Suprapubic skin (tissue), 4 donors: ENCODE measurements at regions not wholly inside any gene's neighbourhood (a gene's known extent, or its start where the extent isn't known, plus 50 kb on each side); places are given as distances from the start of the nearest gene placed in this dataset.

Experiments used
- DNase-seq, 2 donors: peaks; one replicate each; pipeline ENCODE4 v3.0.0-alpha.2; 2019; ENCODE audit warnings: low spot score in 2 of 2
- H3K27ac ChIP-seq: fragments of 200-600 bp; sonication (generic); one replicate; pipeline ENCODE4 v1.5.1; 2019
- H3K27me3 ChIP-seq: fragments of 200-600 bp; sonication (generic); one replicate; pipeline ENCODE4 v1.5.1; 2019
- H3K36me3 ChIP-seq: fragments of 200-600 bp; sonication (generic); one replicate; pipeline ENCODE4 v1.5.1; 2019
- H3K4me1 ChIP-seq: fragments of 200-600 bp; sonication (generic); one replicate; pipeline ENCODE4 v1.5.1; 2019
- H3K4me3 ChIP-seq: fragments of 200-600 bp; sonication (generic); one replicate; pipeline ENCODE4 v1.5.1; 2019; ENCODE audit warnings: mild to moderate bottlenecking
- H3K9me3 ChIP-seq: fragments of 200-600 bp; sonication (generic); one replicate; pipeline ENCODE4 v1.5.1; 2019
- CTCF ChIP-seq, 2 donors: fragments of 200-600 bp in 1 of 2; fragments of 450-650 bp in 1 of 2; sonication (generic) in 1 of 2; IDR thresholded peaks; one replicate each; pipeline ENCODE4 v1.5.1; 2016 to 2019; ENCODE audit warnings: antibody characterized with exemption in 2 of 2, mild to moderate bottlenecking in 1 of 2, moderate library complexity in 1 of 2
- EP300 ChIP-seq: sonication (generic); formaldehyde crosslinking; IDR thresholded peaks from one replicate; pipeline ENCODE4 v1.6.1; 2017; ENCODE audit warnings: antibody characterized with exemption
- POLR2A ChIP-seq, 2 donors: fragments of 450-650 bp; IDR thresholded peaks; one replicate each; pipeline ENCODE4 v1.6.1; 2017; ENCODE audit warnings: antibody characterized with exemption in 2 of 2, mild to moderate bottlenecking in 2 of 2, moderate library complexity in 2 of 2
- POLR2AphosphoS5 ChIP-seq, 3 donors: sonication (generic); formaldehyde crosslinking; IDR thresholded peaks; one replicate each; pipeline ENCODE4 v1.6.1; 2017; ENCODE audit warnings: antibody characterized with exemption in 3 of 3
- WGBS: methylation state at CpG from one replicate; pipeline ENCODE4 v1.1.5; 2018; 5-methylcytosine and 5-hydroxymethylcytosine counted together

DNA sequence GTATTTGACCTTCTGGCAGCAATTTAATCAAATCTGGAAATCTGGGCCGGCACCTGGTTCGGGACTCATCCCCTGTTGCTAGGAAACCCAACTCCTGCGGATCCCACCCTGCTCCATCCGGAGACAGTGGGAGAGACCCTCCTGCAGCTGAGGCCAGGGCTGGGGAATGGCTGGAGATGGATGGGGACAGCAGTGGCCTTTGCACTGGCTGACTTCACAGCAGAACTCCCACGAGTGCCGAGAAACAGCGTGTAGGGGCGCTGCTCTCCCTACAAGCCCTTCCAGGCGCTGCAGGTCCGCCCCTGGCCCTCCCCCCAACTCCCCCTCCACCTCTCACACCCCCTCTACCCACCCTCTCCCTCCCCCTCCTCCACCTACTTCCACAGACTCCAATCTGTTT is 105.8 kb upstream of the PPP1R26 start:
- Histone ChIP-seq H3K27ac (no peak overlapping the region), H3K36me3 (no peaks in the 10 kb centered on the region), H3K9me3 (no peaks in the 10 kb centered on the region), H3K4me3 (no peak overlapping the region), H3K27me3 (peaks cover 75% of the 10 kb centered on the region), H3K4me1 (no peaks in the 10 kb centered on the region)
- no peak for DNase-seq
- WGBS = 28% methylated on average over 10 of the region's 10 CpGs
- TF ChIP-seq CTCF (IDR thresholded peaks at IDR 0.05) = no peak
- TF ChIP-seq POLR2AphosphoS5 (IDR thresholded peaks at IDR 0.05) = no peak
- no peak for TF ChIP-seq POLR2A (IDR thresholded peaks at IDR 0.05)
- no peak for TF ChIP-seq EP300

DNA sequence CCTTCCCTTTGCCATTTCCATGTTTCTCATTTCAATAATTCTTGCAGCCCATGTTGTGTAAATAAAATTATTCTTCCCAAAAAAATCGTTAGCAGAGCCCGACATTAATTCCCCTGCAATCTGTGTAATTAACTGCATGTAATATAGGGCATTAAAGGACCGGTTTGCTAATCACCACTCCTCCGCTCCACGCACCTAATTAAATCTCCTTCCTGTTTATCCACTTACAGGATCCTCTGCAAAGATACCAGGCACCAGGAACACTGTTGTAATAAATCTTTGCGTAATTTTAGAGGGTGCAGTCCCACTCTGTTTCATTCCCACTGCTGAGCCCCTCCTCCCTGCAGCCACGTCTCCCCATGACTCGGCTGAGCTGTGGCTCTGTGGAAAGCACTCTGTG is 105.0 kb upstream of the PPP1R26 start:
- Histone ChIP-seq H3K4me1 (no peaks in the 10 kb centered on the region), H3K36me3 (no peaks in the 10 kb centered on the region), H3K9me3 (no peaks in the 10 kb centered on the region), H3K27ac (no peak overlapping the region), H3K27me3 (peaks cover 74% of the 10 kb centered on the region), H3K4me3 (no peak overlapping the region)
- TF ChIP-seq CTCF (IDR thresholded peaks at IDR 0.05) = no peak
- no peak for TF ChIP-seq POLR2A (IDR thresholded peaks at IDR 0.05)
- TF ChIP-seq POLR2AphosphoS5 (IDR thresholded peaks at IDR 0.05) = no peak
- no peak for TF ChIP-seq EP300
- 39% methylated on average over 8 of the region's 8 CpGs for WGBS
- no peak for DNase-seq

DNA sequence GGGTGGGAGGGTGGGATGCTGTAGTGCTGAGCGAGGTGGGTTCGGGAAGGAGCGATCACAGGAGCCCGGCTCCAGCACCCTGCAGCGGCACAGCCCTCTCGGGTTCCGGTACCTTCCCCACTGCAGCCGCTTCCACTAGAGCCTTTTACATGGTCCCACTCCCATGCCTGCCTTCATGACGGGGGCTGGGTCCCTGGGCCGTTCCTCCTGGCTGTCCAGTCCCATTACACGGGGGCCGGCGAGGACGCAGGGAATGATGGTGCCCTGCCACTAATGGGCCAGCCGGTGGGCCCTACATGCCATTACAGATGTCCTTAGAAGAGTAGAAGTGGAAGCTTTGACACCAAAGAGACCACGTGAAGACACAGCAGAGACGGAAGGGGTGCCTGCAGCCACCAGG is 104.6 kb upstream of the PPP1R26 start:
- no peak for DNase-seq
- Histone ChIP-seq H3K4me1 (no peaks in the 10 kb centered on the region), H3K4me3 (no peak overlapping the region), H3K27ac (no peak overlapping the region), H3K36me3 (no peaks in the 10 kb centered on the region), H3K9me3 (no peaks in the 10 kb centered on the region), H3K27me3 (peaks cover 71% of the 10 kb centered on the region)
- TF ChIP-seq CTCF (IDR thresholded peaks at IDR 0.05) (no peak), EP300 (no peak), POLR2A (IDR thresholded peaks at IDR 0.05) (no peak), POLR2AphosphoS5 (IDR thresholded peaks at IDR 0.05) (no peak)
- WGBS = 82% methylated on average over 17 of the region's 17 CpGs

- peaks cover 58% of the 10 kb centered on the region for H3K27me3 ChIP-seq
Measured at GRCh38 chr9:135376511-135377265, 102.9 kb upstream of the PPP1R26 start.

More at GRCh38 chr9:135376511-135377265, 102.9 kb upstream of the PPP1R26 start:
- DNase-seq = no peak
- TF ChIP-seq EP300 = no peak
- TF ChIP-seq CTCF (IDR thresholded peaks at IDR 0.05) = no peak
- no peak for TF ChIP-seq POLR2A (IDR thresholded peaks at IDR 0.05)
- TF ChIP-seq POLR2AphosphoS5 (IDR thresholded peaks at IDR 0.05) = no peak
- Histone ChIP-seq H3K36me3 (no peaks in the 10 kb centered on the region), H3K4me3 (no peak overlapping the region), H3K4me1 (no peaks in the 10 kb centered on the region), H3K27ac (no peak overlapping the region), H3K9me3 (no peaks in the 10 kb centered on the region)
- WGBS = 44% methylated on average over 18 of the region's 22 CpGs
